Trophoblast cell (in vitro differentiated cells and primary cell): ENCODE measurements at regions not wholly inside any gene's neighbourhood (a gene's known extent, or its start where the extent isn't known, plus 50 kb on each side); places are given as distances from the start of the nearest gene placed in this dataset.
"Not testable (repeated sequence)": the region's sequence is repeated elsewhere in the genome, so short reads cannot be mapped to it uniquely, and the experiment has no call there.

ENCODE experiments used
- DNase-seq, 2 donors: peaks; one replicate each; pipeline ENCODE4 v3.0.0-alpha.2; 2016
- H2AFZ ChIP-seq: 2 replicates; pipeline ENCODE4 v1.6.1; 2013; ENCODE audit warnings: low read length, moderate library complexity, mild to moderate bottlenecking; ENCODE audit not compliant: insufficient read depth, poor library complexity
- H2AK5ac ChIP-seq: 2 replicates; pipeline ENCODE4 v1.6.1; 2013; ENCODE audit warnings: mild to moderate bottlenecking, low read length
- H2BK120ac ChIP-seq: 2 replicates; pipeline ENCODE4 v1.6.1; 2013; ENCODE audit warnings: low read length, mild to moderate bottlenecking, moderate library complexity; ENCODE audit not compliant: insufficient read depth, poor library complexity
- H2BK12ac ChIP-seq: 2 replicates; pipeline ENCODE4 v1.6.1; 2013; ENCODE audit warnings: mild to moderate bottlenecking, low read length, moderate library complexity
- H2BK5ac ChIP-seq: 2 replicates; pipeline ENCODE4 v1.6.1; 2013; ENCODE audit warnings: low read length, low read depth, moderate library complexity, mild to moderate bottlenecking; ENCODE audit not compliant: poor library complexity
- H3K14ac ChIP-seq: 2 replicates; pipeline ENCODE4 v1.6.1; 2013; ENCODE audit warnings: mild to moderate bottlenecking, low read length
- H3K18ac ChIP-seq: 2 replicates; pipeline ENCODE4 v1.6.1; 2013; ENCODE audit warnings: mild to moderate bottlenecking, low read length
- H3K23ac ChIP-seq: 2 replicates; pipeline ENCODE4 v1.6.1; 2013; ENCODE audit warnings: low read length
- H3K27ac ChIP-seq: 2 replicates; pipeline ENCODE4 v1.5.1; 2013; ENCODE audit warnings: low read depth, mild to moderate bottlenecking, inconsistent platforms, low read length, moderate library complexity
- H3K27me3 ChIP-seq: 2 replicates; pipeline ENCODE4 v1.6.1; 2013; ENCODE audit warnings: inconsistent platforms, mild to moderate bottlenecking, low read length, moderate library complexity; ENCODE audit not compliant: insufficient read depth
- H3K36me3 ChIP-seq, 2 experiments: 1 replicate in 1 of 2; 2 replicates in 1 of 2; pipeline ENCODE4 v1.6.1; 2013; ENCODE audit warnings: low read length in 2 of 2, mild to moderate bottlenecking in 2 of 2, moderate library complexity in 1 of 2; ENCODE audit not compliant: insufficient read depth in 2 of 2, control insufficient read depth in 1 of 2
- H3K4ac ChIP-seq: 2 replicates; pipeline ENCODE4 v1.6.1; 2013; ENCODE audit warnings: low read depth, mild to moderate bottlenecking, low read length, moderate library complexity
- H3K4me1 ChIP-seq, 2 experiments: 1 replicate in 1 of 2; 2 replicates in 1 of 2; pipeline ENCODE4 v1.6.1; 2013; ENCODE audit warnings: low read length in 2 of 2, mild to moderate bottlenecking in 2 of 2, moderate library complexity in 1 of 2; ENCODE audit not compliant: insufficient read depth in 2 of 2, control insufficient read depth in 1 of 2
- H3K4me2 ChIP-seq: 2 replicates; pipeline ENCODE4 v1.6.1; 2013; ENCODE audit warnings: inconsistent platforms, mild to moderate bottlenecking, low read length, moderate library complexity
- H3K4me3 ChIP-seq: 2 replicates; pipeline ENCODE4 v1.5.1; 2013; ENCODE audit warnings: mild to moderate bottlenecking, low read depth, low read length, inconsistent platforms
- H3K79me1 ChIP-seq: one replicate; pipeline ENCODE4 v1.6.1; 2013; ENCODE audit warnings: low read length
- H3K79me2 ChIP-seq: 2 replicates; pipeline ENCODE4 v1.6.1; 2013; ENCODE audit warnings: low read length, mild to moderate bottlenecking; ENCODE audit not compliant: control insufficient read depth, insufficient read depth, poor library complexity
- H3K9ac ChIP-seq: 2 replicates; pipeline ENCODE4 v1.6.1; 2013; ENCODE audit warnings: mild to moderate bottlenecking, low read length
- H3K9me3 ChIP-seq: 2 replicates; pipeline ENCODE4 v1.6.1; 2013; ENCODE audit warnings: low read depth, mild to moderate bottlenecking, control low read depth, inconsistent platforms, low read length; ENCODE audit not compliant: insufficient read depth
- H4K12ac ChIP-seq: 2 replicates; pipeline ENCODE4 v1.6.1; 2013; ENCODE audit warnings: low read depth, mild to moderate bottlenecking, low read length, moderate library complexity
- H4K8ac ChIP-seq: 2 replicates; pipeline ENCODE4 v1.6.1; 2013; ENCODE audit warnings: low read depth, mild to moderate bottlenecking, low read length, moderate library complexity
- H4K91ac ChIP-seq: one replicate; pipeline ENCODE4 v1.6.1; 2013; ENCODE audit warnings: low read depth, mild to moderate bottlenecking, low read length, moderate library complexity
- WGBS: extraction: QIAGEN DNeasy Blood & Tissue Kit; methylation state at CpG from one replicate; pipeline ENCODE4 v1.1.7; 2013; ENCODE audit warnings: missing lambda C conversion rate; ENCODE audit not compliant: insufficient read length, insufficient coverage; ENCODE audit errors: extremely low coverage; 5-methylcytosine and 5-hydroxymethylcytosine counted together

DNA sequence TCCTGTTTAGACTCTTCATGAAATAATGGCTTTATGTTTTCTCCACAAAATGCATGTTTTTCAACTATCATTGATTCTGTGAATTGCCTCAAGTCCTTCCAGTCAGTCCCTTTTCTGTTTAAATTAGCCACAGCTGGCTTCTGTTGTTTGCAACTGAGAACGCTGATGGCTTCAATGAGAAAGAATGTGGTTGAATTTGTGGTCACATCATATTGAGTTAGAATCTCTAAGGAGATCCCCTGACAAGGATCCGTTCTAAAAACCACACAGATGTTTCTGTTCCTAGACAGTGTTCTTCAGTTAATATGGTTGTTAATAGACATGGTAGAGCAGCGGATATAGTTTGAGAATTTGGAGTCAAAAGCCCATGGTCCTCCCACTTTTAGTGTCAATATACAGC is 323.6 kb upstream of the NOTCH2NLA start:
- not testable (repeated sequence) for H2BK5ac ChIP-seq, H3K79me2 ChIP-seq, H4K8ac ChIP-seq, H3K4ac ChIP-seq, H4K91ac ChIP-seq, H3K14ac ChIP-seq, H2AFZ ChIP-seq, H3K4me1 ChIP-seq, H3K4me2 ChIP-seq, H2BK12ac ChIP-seq, H2BK120ac ChIP-seq, H3K9me3 ChIP-seq, H3K23ac ChIP-seq, H3K27me3 ChIP-seq, H3K9ac ChIP-seq, DNase-seq, H2AK5ac ChIP-seq, H3K18ac ChIP-seq, H3K27ac ChIP-seq, H3K36me3 ChIP-seq, H3K4me3 ChIP-seq, H3K79me1 ChIP-seq, H4K12ac ChIP-seq
- WGBS: no CpG with 5 or more reads among the region's 3 CpGs

DNA sequence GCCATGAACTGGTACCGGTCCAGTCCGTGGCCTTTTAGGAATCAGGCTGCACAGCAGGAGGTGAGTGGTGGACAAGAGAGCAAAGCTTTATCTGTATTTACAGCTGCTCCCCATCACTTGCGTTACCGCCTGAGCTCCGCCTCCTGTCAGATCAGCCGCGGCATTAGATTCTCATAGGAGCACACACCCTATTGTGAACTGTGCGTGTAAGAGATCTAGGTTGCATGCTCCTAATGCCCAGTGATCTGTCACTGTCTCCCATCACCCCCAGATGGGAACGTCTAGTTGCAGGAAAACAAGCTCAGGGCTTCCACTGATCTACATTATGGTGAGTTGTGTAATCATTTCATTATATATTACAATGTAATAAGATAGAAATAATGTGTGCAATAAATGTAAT is 319.9 kb upstream of the NOTCH2NLA start:
- not testable (repeated sequence) for H4K12ac ChIP-seq, H3K9ac ChIP-seq, H3K9me3 ChIP-seq, H3K27ac ChIP-seq, H2BK5ac ChIP-seq, H3K23ac ChIP-seq, H3K14ac ChIP-seq, H3K4me3 ChIP-seq, H3K4me1 ChIP-seq, H2AFZ ChIP-seq, H4K91ac ChIP-seq, H3K36me3 ChIP-seq, DNase-seq, H3K79me1 ChIP-seq, H3K4ac ChIP-seq, H2BK120ac ChIP-seq, H3K18ac ChIP-seq, H3K4me2 ChIP-seq, H2AK5ac ChIP-seq, H3K79me2 ChIP-seq, H3K27me3 ChIP-seq, H4K8ac ChIP-seq, H2BK12ac ChIP-seq
- no CpG with 5 or more reads among the region's 9 CpGs for WGBS

DNA sequence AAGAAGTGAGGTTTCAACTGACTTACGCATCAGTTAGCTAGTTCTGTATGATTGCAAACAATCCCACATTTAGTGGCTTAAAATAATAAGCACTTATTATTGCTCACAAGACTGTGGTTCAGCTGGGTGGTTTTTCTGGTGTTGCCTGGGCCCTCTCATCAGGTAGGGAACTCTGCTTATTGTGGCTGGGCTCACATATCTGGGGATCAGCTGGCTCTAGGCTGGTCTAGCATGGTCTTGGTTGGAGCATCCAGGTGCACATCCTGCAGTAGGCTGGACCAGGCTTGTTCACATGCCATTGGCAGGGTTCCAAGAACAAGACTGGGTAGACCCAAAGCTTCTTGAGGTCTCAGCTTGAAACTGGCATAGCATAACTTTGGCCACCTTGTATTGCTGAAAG is 317.4 kb upstream of the NOTCH2NLA start:
- H2BK12ac ChIP-seq, H3K79me1 ChIP-seq, H3K36me3 ChIP-seq, DNase-seq, H3K18ac ChIP-seq, H3K27ac ChIP-seq, H4K8ac ChIP-seq, H3K4me1 ChIP-seq, H3K79me2 ChIP-seq, H3K4me3 ChIP-seq, H2AK5ac ChIP-seq, H2AFZ ChIP-seq, H4K91ac ChIP-seq, H3K14ac ChIP-seq, H3K27me3 ChIP-seq, H2BK120ac ChIP-seq, H3K4ac ChIP-seq, H2BK5ac ChIP-seq, H3K9ac ChIP-seq, H4K12ac ChIP-seq, H3K4me2 ChIP-seq, H3K23ac ChIP-seq, H3K9me3 ChIP-seq: not testable (repeated sequence)
- no CpG with 5 or more reads among the region's 1 CpG for WGBS

DNA sequence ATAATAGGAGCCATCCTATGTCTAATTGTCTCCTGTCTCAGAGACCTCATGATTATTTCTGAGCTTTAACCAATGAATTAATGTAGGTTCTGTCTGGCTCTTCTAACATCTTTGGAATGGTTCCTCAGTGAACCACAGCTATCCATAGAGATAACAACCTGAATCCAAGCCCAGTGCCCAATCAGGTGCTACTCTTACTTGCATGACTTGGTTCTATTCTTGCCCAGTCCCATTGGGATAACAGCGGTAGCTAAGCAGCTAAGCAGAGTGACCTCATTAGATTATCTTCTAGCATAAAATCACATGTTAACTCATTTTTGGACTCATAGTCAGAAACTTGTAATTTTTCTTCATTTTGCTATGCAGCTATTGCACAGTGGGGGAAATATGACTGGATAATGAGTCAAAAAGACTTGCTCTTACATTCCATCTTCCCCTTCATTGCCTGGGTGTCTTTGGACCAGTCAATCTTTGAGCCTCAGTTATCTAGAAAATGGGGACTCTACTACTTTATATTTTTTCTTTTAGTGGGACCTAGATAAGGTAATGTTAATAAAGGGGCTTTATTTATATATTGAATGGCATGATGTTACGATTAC is 309.1 kb upstream of the NOTCH2NLA start:
- not testable (repeated sequence) for H4K8ac ChIP-seq, H3K9me3 ChIP-seq, H3K4me1 ChIP-seq, H3K79me1 ChIP-seq, H3K79me2 ChIP-seq, H3K4me3 ChIP-seq, H3K27me3 ChIP-seq, H4K12ac ChIP-seq, DNase-seq, H3K4me2 ChIP-seq, H4K91ac ChIP-seq, H3K9ac ChIP-seq, H3K4ac ChIP-seq, H2BK12ac ChIP-seq, H3K27ac ChIP-seq, H3K36me3 ChIP-seq, H2BK5ac ChIP-seq, H3K14ac ChIP-seq, H2AFZ ChIP-seq, H2AK5ac ChIP-seq, H3K18ac ChIP-seq, H3K23ac ChIP-seq, H2BK120ac ChIP-seq
- no CpG with 5 or more reads among the region's 2 CpGs for WGBS
